Type B pancreatic cell (in vitro differentiated cells): ENCODE measurements at regions not wholly inside any gene's neighbourhood (a gene's known extent, or its start where the extent isn't known, plus 50 kb on each side); places are given as distances from the start of the nearest gene placed in this dataset.

Experiments
- DNase-seq: peaks from one replicate; pipeline ENCODE4 v3.0.0; 2021; ENCODE audit warnings: mixed read lengths; ENCODE audit not compliant: unreplicated experiment; ENCODE audit errors: extremely low spot score
- H3K27ac Mint-ChIP-seq: 2 replicates; pipeline ENCODE4 v1.8.0; 2021; ENCODE audit warnings: mild to moderate bottlenecking, mixed read lengths
- H3K27me3 Mint-ChIP-seq: 2 replicates; pipeline ENCODE4 v1.8.0; 2021; ENCODE audit warnings: mixed read lengths
- H3K36me3 Mint-ChIP-seq: 2 replicates; pipeline ENCODE4 v1.8.0; 2021; ENCODE audit warnings: mixed read lengths
- H3K4me1 Mint-ChIP-seq: one replicate; pipeline ENCODE4 v1.8.0; 2021; ENCODE audit warnings: mixed read lengths; ENCODE audit not compliant: unreplicated experiment
- H3K4me3 Mint-ChIP-seq: 2 replicates; pipeline ENCODE4 v1.8.0; 2021; ENCODE audit warnings: mild to moderate bottlenecking, mixed read lengths
- H3K9me3 Mint-ChIP-seq: 2 replicates; pipeline ENCODE4 v1.8.0; 2021; ENCODE audit warnings: mixed read lengths
- TF ChIP-seq, protein P1 (sequence below): fragments of 200-600 bp; sonication (generic); conservative IDR thresholded peaks from 2 replicates; pipeline ENCODE4 v1.5.0; 2021; ENCODE audit warnings: antibody characterized with exemption, mild to moderate bottlenecking

DNA sequence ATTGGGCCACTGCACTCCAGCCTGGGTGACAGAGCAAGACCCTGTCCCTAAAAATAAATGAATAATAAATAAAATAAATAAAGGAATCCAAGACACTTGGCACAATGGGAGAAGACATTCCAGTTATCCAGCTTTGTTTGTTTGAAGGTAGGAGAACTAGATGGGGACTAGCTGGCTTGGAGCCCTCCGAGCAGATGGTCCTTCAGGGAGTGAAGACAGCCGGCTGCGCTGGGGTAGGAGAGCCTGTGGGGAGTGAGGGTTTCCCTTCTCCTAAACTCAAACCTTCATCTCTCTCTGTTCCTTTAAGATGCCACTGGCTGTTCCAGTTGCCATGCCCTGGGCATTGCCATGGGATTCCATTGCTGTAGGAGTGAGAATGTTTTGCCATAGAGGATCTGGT is 120.6 kb downstream of the NAV1 start:
- TF ChIP-seq, protein P1, sequence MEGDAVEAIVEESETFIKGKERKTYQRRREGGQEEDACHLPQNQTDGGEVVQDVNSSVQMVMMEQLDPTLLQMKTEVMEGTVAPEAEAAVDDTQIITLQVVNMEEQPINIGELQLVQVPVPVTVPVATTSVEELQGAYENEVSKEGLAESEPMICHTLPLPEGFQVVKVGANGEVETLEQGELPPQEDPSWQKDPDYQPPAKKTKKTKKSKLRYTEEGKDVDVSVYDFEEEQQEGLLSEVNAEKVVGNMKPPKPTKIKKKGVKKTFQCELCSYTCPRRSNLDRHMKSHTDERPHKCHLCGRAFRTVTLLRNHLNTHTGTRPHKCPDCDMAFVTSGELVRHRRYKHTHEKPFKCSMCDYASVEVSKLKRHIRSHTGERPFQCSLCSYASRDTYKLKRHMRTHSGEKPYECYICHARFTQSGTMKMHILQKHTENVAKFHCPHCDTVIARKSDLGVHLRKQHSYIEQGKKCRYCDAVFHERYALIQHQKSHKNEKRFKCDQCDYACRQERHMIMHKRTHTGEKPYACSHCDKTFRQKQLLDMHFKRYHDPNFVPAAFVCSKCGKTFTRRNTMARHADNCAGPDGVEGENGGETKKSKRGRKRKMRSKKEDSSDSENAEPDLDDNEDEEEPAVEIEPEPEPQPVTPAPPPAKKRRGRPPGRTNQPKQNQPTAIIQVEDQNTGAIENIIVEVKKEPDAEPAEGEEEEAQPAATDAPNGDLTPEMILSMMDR: no peak
- Mint-ChIP-seq H3K4me1 (peaks cover 45% of the 10 kb centered on the region), H3K27ac (no peak overlapping the region), H3K36me3 (peaks cover under 1% of the 10 kb centered on the region), H3K9me3 (no peaks in the 10 kb centered on the region), H3K27me3 (no peaks in the 10 kb centered on the region), H3K4me3 (no peak overlapping the region)
- no peak for DNase-seq

DNA sequence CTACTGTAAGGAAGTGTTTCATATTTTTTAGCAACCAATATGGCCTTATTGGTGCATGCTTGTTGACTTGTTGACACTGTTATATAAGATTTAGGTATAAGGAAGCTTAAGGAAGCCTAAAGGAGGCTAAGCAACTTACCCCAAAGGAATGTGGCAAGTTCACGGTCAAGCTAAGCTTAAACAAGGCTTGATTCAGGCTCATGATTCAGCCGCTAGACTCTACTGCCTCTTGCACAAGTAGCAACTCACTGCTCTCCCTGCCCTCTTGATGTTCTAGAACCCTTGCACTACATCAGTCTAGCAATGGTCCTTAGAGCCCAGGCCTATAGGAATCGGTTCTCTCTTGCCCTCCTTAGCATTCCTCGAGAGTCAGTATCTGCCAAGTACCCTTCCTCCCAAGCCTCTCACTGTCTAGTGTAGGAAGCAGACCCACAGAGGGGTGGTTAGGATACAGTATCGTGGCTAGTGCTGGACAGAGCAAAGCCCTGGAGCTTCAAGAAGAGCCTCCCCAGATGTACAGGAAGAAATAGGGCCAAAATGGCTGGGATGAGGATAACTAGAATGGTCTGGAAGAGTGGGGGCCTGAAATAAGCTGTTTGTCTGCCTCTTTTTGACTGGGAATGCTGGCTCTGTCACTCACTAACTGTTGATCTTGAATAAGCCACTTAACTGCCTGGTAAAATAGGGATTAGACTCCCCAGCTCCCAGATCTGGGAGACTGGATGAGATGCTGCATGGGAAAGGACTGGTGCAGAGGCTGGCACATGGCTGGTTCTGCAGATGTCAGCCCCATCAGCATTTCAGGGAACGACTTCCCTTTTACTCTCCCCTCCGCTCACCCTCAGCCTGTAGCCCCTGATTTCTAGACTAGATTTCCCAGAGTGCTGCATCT is 122.2 kb downstream of the NAV1 start:
- no peak overlapping the region for H3K27ac Mint-ChIP-seq
- H3K4me1 Mint-ChIP-seq: peaks cover 44% of the 10 kb centered on the region
- no peaks in the 10 kb centered on the region for H3K27me3 Mint-ChIP-seq
- TF ChIP-seq, protein P1: no peak
- no peak for DNase-seq
- no peak overlapping the region for H3K4me3 Mint-ChIP-seq
- H3K9me3 Mint-ChIP-seq: no peaks in the 10 kb centered on the region
- H3K36me3 Mint-ChIP-seq: peaks cover 9% of the 10 kb centered on the region

DNA sequence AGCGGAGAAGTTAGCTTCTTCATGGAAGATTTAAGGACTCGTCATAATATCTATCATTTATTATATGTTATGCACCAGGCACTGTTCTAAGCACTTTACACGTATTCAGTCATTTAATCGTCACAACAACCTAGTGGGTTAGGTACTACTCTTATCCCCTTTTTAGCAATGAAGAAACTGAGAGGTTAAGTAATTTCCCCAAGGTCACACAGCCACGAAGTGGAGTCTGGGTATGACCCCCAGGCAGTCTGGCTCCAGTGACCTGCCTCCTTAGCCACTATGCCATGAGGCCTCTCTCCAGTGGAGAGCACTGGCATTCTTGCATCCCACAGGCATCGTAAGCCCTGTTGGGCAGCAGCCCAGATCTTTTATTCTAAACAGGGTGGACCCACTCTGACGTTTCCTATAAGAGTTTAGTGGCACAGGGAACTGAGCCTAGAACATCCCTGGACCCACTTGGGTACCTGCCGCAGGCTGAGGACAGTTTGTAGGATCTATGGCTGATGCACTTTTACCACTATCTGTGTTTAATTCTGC is 123.0 kb downstream of the NAV1 start:
- H3K9me3 Mint-ChIP-seq: no peaks in the 10 kb centered on the region
- no peaks in the 10 kb centered on the region for H3K27me3 Mint-ChIP-seq
- TF ChIP-seq, protein P1: no peak
- no peak for DNase-seq
- H3K4me1 Mint-ChIP-seq: peaks cover 41% of the 10 kb centered on the region
- H3K4me3 Mint-ChIP-seq: no peak overlapping the region
- peaks cover 11% of the 10 kb centered on the region for H3K36me3 Mint-ChIP-seq
- H3K27ac Mint-ChIP-seq: no peak overlapping the region

DNA sequence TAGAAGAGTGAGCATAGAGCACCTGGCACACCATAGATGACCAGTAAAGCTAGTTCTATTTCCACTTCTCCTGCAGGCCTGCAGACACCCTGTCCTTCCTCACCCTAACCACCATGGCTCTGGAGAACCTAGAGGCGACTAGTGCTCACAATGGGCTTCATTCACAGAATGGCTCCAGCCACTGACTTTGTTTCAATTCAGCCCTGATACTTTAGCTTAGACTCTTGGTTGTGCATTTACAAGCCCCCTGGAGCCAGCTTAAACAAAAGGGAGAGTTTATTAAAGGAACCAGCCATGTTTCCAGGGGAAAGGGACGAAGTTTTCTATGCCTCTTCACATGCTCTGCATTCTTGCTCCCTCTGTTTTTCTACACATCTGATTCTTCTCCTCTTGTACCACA is 123.7 kb downstream of the NAV1 start:
- H3K27me3 Mint-ChIP-seq: no peaks in the 10 kb centered on the region
- TF ChIP-seq, protein P1: no peak
- H3K9me3 Mint-ChIP-seq: no peaks in the 10 kb centered on the region
- H3K36me3 Mint-ChIP-seq: peaks cover 11% of the 10 kb centered on the region
- H3K27ac Mint-ChIP-seq: no peak overlapping the region
- peaks cover 41% of the 10 kb centered on the region for H3K4me1 Mint-ChIP-seq
- no peak for DNase-seq
- H3K4me3 Mint-ChIP-seq: no peak overlapping the region

DNA sequence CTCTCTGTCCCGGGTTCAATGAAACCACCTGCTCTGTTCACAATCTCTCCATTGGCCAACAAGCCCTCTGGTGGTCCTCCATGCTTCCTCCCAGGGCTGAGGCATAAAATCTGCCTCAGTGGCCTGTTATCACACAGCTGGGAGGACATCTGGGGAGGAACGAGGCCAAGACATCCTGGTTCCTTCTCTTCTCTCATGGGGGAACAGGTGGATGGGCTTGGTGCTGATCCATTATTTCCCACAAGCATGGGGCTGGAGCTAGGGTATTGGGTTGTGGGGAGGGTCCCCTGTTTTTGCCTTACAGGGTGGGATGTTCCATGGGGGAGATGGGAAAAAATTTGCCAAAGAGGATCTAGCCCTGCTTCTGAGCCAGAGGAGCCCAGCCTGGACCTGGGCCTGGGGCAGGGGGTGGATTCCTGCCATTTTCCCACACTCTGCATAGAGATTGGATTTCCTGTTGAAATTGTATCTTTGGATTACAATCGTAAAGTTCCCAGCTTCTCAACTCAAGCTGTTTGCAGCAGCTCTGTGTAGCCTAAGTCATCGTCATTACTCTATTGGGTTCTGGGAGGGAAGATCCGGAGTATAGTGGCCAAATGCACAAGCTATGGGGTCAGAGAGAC is 124.7 kb downstream of the NAV1 start:
- no peak for DNase-seq
- Mint-ChIP-seq H3K27me3 (no peaks in the 10 kb centered on the region), H3K4me1 (peaks cover 34% of the 10 kb centered on the region), H3K27ac (no peak overlapping the region), H3K4me3 (no peak overlapping the region), H3K9me3 (no peaks in the 10 kb centered on the region), H3K36me3 (peaks cover 11% of the 10 kb centered on the region)
- TF ChIP-seq, protein P1: no peak
